B cell (primary cell): ENCODE measurements at regions not wholly inside any gene's neighbourhood (a gene's known extent, or its start where the extent isn't known, plus 50 kb on each side); places are given as distances from the start of the nearest gene placed in this dataset.

Source experiments
- ATAC-seq: fragments of 200-7000 bp; cut with Tn5 transposase; one replicate; pipeline ENCODE4 v1.10.0; 2021; ENCODE audit warnings: low read depth, mild to moderate bottlenecking, moderate number of reproducible peaks, moderate library complexity
- CTCF ChIA-PET: fragments of 350-600 bp; sonication (Branson Sonifier 250); formaldehyde crosslinking; loops from one replicate; lab custom pipeline; 2021; ENCODE audit warnings: antibody characterized with exemption, inconsistent platforms; lab: Charles Lee
- POLR2A ChIA-PET: fragments of 350-600 bp; sonication (Branson Sonifier 250); formaldehyde crosslinking; loops from one replicate; lab custom pipeline; 2021; ENCODE audit warnings: antibody characterized with exemption; lab: Charles Lee
- DNase-seq: peaks from one replicate; pipeline ENCODE4 v3.0.0; 2013
- H2AFZ ChIP-seq: 2 replicates; pipeline ENCODE4 v1.6.1; 2012; ENCODE audit warnings: mild to moderate bottlenecking, low read depth, low read length; ENCODE audit not compliant: insufficient read depth, poor library complexity, severe bottlenecking
- H3K27ac ChIP-seq, 2 donors: 1 replicate in 1 of 2; 2 replicates in 1 of 2; pipeline ENCODE4 v1.5.1; 2012 to 2013; ENCODE audit warnings: low read length in 2 of 2, mild to moderate bottlenecking in 2 of 2, moderate library complexity in 1 of 2
- H3K27me3 ChIP-seq, 4 experiments: fragments of 200-600 bp in 1 of 4; sonication (generic) in 1 of 4; replicated peaks in 1 of 4; 1 replicate in 2 of 4; 2 replicates in 2 of 4; pipeline versions ENCODE4 v1.6.1 to v1.7.0; 2013 to 2016; ENCODE audit warnings: low read length in 3 of 4, mild to moderate bottlenecking in 2 of 4, mixed read lengths in 1 of 4, moderate library complexity in 1 of 4; ENCODE audit not compliant: insufficient read depth in 4 of 4, control insufficient read depth in 3 of 4; ENCODE audit errors: control extremely low read depth in 1 of 4
- H3K36me3 ChIP-seq, 2 experiments: replicated peaks in 1 of 2; 1 replicate in 1 of 2; 2 replicates in 1 of 2; pipeline versions ENCODE4 v1.6.1 to v1.7.1; 2013; ENCODE audit warnings: low read length in 1 of 2; ENCODE audit not compliant: insufficient read depth in 2 of 2, control insufficient read depth in 1 of 2; ENCODE audit errors: control extremely low read depth in 1 of 2, extremely low read depth in 1 of 2
- H3K4me1 ChIP-seq, 2 donors: fragments of 200-600 bp in 1 of 2; sonication (generic) in 1 of 2; 1 replicate in 1 of 2; 2 replicates in 1 of 2; pipeline versions ENCODE4 v1.5.1 to v1.6.1; 2013 to 2017; ENCODE audit warnings: low read length in 2 of 2; ENCODE audit not compliant: control insufficient read depth in 2 of 2, insufficient read depth in 2 of 2
- H3K4me2 ChIP-seq: replicated peaks from 2 replicates; pipeline ENCODE3; 2012; ENCODE audit warnings: mild to moderate bottlenecking, low read depth, low read length; ENCODE audit not compliant: poor library complexity, severe bottlenecking
- H3K4me3 ChIP-seq, 5 experiments: fragments of 200-600 bp in 1 of 5; sonication (generic) in 1 of 5; 1 replicate in 3 of 5; 2 replicates in 2 of 5; pipeline versions ENCODE4 v1.5.1 to v1.7.0; 2011 to 2016; ENCODE audit warnings: low read length in 4 of 5, mild to moderate bottlenecking in 4 of 5, low read depth in 2 of 5, control low read depth in 1 of 5, moderate library complexity in 1 of 5; ENCODE audit not compliant: insufficient read depth in 1 of 5; ENCODE audit errors: control extremely low read depth in 1 of 5, extremely low read depth in 1 of 5
- H3K79me2 ChIP-seq: fragments of 200-600 bp; sonication (generic); one replicate; pipeline ENCODE4 v1.6.0; 2016; ENCODE audit warnings: low read length; ENCODE audit not compliant: control insufficient read depth, insufficient read depth
- H3K9ac ChIP-seq: fragments of 200-600 bp; sonication (generic); 2 replicates; pipeline ENCODE4 v1.6.1; 2017; ENCODE audit warnings: mild to moderate bottlenecking, low read length, moderate library complexity
- H3K9me3 ChIP-seq, 3 donors: one replicate each; pipeline versions ENCODE4 v1.6.1 to v1.7.1; 2013; ENCODE audit warnings: low read length in 2 of 3; ENCODE audit not compliant: control insufficient read depth in 2 of 3, insufficient read depth in 1 of 3; ENCODE audit errors: control extremely low read depth in 1 of 3
- H4K20me1 ChIP-seq: 2 replicates; pipeline ENCODE4 v1.6.0; 2012; ENCODE audit warnings: mild to moderate bottlenecking, low read length; ENCODE audit not compliant: insufficient read depth, control insufficient read depth, poor library complexity, severe bottlenecking
- H3K27ac Mint-ChIP-seq: one replicate; pipeline ENCODE4 v1.8.0; 2021; ENCODE audit warnings: mixed read lengths
- H3K27me3 Mint-ChIP-seq: one replicate; pipeline ENCODE4 v1.8.0; 2021; ENCODE audit warnings: mixed read lengths
- H3K4me1 Mint-ChIP-seq: one replicate; pipeline ENCODE4 v1.8.0; 2021; ENCODE audit warnings: mixed read lengths
- H3K4me3 Mint-ChIP-seq: one replicate; pipeline ENCODE4 v1.8.0; 2021; ENCODE audit warnings: mixed read lengths
- H3K9me3 Mint-ChIP-seq: one replicate; pipeline ENCODE4 v1.8.0; 2022; ENCODE audit warnings: mixed read lengths; ENCODE audit not compliant: insufficient read depth
- CTCF ChIP-seq: fragments of 200-600 bp; IDR thresholded peaks from one replicate; pipeline ENCODE4 v1.8.0; 2022; ENCODE audit warnings: antibody characterized with exemption, mild to moderate bottlenecking
- EZH2 ChIP-seq: IDR thresholded peaks from 2 replicates; pipeline ENCODE4 v1.6.1; 2012; ENCODE audit warnings: borderline replicate concordance, low read depth, mild to moderate bottlenecking, moderate library complexity, low read length; ENCODE audit not compliant: insufficient read depth, poor library complexity, severe bottlenecking
- WGBS: methylation state at CpG from one replicate; pipeline ENCODE4 v1.1.5; 2013; ENCODE audit warnings: missing lambda C conversion rate; ENCODE audit not compliant: insufficient coverage; 5-methylcytosine and 5-hydroxymethylcytosine counted together
- intact Hi-C: fragments of 100-400 bp; cut with micrococcal nuclease; formaldehyde crosslinking; loops from one replicate; pipeline ENCODE4 v1.10.0; 2022

- intact Hi-C loops, result no loop called here
- no peak overlapping the region for H3K9ac ChIP-seq
- no peaks in the 10 kb centered on the region for H3K36me3 ChIP-seq
- no peak for DNase-seq
- WGBS, result no CpG with 5 or more reads among the region's 2 CpGs
- Mint-ChIP-seq H3K27ac (no peak overlapping the region), H3K27me3 (peaks cover 18% of the 10 kb centered on the region), H3K9me3 (no peaks in the 10 kb centered on the region), H3K4me1 (no peaks in the 10 kb centered on the region), H3K4me3 (no peak overlapping the region)
- H3K27ac ChIP-seq, result no peak overlapping the region
- H3K27me3 ChIP-seq, result no peaks in the 10 kb centered on the region
- no peaks in the 10 kb centered on the region for H4K20me1 ChIP-seq
- H3K79me2 ChIP-seq, result no peaks in the 10 kb centered on the region
- no peak overlapping the region for H3K4me2 ChIP-seq
- ATAC-seq, result no peak
- H3K4me3 ChIP-seq, result no peak overlapping the region
- TF ChIP-seq EZH2 (no peak), CTCF (no peak)
- ChIA-PET CTCF (no interaction called here), POLR2A (no interaction called here)
- no peaks in the 10 kb centered on the region for H3K4me1 ChIP-seq
- H2AFZ ChIP-seq, result no peak overlapping the region
- H3K9me3 ChIP-seq, result no peaks in the 10 kb centered on the region
Measured at GRCh38 chr2:173493874-173494273, 139.2 kb downstream of the CDCA7 start.

GRCh38 chr2:173496746-173497145, 142.1 kb downstream of the CDCA7 start:
- Histone ChIP-seq H3K27ac (no peak overlapping the region), H3K9ac (no peak overlapping the region), H3K36me3 (no peaks in the 10 kb centered on the region), H3K27me3 (no peaks in the 10 kb centered on the region), H3K9me3 (peaks cover 0 to 4% (median 0%) of the 10 kb centered on the region in 3 donors), H2AFZ (no peak overlapping the region), H3K79me2 (no peaks in the 10 kb centered on the region), H4K20me1 (no peaks in the 10 kb centered on the region), H3K4me3 (no peak overlapping the region), H3K4me1 (no peaks in the 10 kb centered on the region), H3K4me2 (no peak overlapping the region)
- POLR2A ChIA-PET, result no interaction called here
- DNase-seq, result no peak
- intact Hi-C loops, result no loop called here
- Mint-ChIP-seq H3K4me1 (no peaks in the 10 kb centered on the region), H3K27ac (no peak overlapping the region), H3K27me3 (peaks cover 4% of the 10 kb centered on the region), H3K9me3 (no peaks in the 10 kb centered on the region), H3K4me3 (no peak overlapping the region)
- CTCF ChIA-PET, result no interaction called here
- no peak for TF ChIP-seq EZH2
- no peak for TF ChIP-seq CTCF
- no peak for ATAC-seq
- WGBS, result no CpG with 5 or more reads among the region's 3 CpGs
